GM18511 (cell line): ENCODE measurements at regions not wholly inside any gene's neighbourhood (a gene's known extent, or its start where the extent isn't known, plus 50 kb on each side); places are given as distances from the start of the nearest gene placed in this dataset.

Experiments used
- ATAC-seq: cut with Tn5 transposase; IDR thresholded peaks from one replicate; pipeline ENCODE4 v1.9.1; 2021; ENCODE audit warnings: mild to moderate bottlenecking, moderate library complexity; ENCODE audit not compliant: unreplicated experiment

DNA sequence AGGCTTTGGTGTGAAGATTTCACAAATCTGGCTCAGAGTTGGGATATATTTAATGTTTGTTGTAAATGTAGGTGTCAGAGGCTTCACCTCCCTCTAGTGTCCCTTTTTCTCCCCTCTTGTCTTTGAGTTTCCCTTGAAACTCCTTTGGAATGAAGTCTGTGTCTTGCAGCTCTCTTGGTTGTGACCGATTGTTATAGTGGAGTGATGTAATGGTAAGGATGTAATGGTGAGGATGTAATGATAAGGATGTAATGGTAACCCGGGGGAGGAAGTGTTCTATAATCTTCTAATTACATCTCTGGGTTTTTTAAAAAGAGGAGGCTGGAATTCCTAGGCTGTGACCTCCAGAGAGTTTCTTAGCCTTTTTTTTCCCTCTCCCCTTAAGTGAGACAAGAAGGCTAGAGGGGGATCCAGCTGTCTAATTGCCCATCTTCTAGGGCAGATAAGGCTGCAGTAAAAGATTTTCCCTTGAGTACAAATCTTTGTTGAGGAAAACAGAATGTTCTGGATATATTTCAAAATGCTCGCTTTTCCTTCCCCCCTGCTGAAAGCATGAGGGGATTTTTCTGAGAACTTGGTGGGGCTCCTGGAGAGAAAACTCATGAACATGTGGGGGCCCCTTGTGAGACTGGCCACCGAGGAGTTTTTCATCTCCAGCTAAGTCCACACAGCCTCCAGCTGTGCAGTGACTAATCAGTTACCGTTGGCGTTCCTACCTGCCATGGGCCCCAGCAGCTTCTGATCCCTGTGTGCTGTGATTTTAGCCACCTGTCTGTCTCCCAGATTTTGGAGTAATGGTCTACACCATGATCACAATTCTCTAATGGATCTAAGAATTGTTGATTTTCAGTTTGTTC lies 156.7 kb upstream of the PMEPA1 start:
- ATAC-seq = no peak

DNA sequence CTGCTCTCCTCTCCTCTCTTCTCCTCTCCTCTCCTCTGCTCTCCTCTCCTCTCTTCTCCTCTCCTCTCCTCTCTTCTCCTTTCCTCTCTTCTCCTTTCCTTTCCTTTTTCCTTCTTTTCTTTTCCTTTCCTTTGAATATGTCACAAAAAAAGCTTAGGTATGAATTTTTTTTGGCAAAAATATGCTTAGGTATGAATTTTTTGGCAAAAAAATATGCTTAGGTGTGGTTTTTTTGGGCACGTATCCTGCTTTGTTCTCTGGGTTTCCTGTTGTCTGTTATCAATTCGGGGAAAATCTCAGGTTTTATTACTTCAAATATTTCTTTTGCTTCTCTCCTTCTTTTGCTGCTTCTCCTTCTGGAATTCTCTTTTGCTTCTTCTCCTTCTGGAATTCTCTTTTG lies 155.5 kb upstream of the PMEPA1 start:
- no peak for ATAC-seq

DNA sequence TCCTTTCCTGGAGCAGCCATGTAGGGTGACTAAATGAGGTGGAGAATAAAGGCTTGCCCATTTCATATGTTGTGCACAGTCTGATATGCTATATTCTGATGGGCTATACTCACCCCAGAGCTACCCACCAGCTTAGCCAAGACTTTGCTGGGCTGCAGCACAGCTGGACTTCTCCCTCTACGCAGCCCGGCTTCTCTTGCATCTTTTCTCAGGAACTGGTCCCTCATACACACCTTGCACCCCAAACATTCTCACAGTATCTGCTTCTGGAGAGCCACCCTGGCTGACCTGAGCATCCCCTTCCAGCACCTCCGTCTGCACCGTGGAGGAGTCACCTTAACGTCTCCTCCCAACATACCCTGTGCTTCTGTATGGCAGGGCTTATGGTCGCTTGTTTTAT lies 150.8 kb upstream of the PMEPA1 start:
- no peak for ATAC-seq

DNA sequence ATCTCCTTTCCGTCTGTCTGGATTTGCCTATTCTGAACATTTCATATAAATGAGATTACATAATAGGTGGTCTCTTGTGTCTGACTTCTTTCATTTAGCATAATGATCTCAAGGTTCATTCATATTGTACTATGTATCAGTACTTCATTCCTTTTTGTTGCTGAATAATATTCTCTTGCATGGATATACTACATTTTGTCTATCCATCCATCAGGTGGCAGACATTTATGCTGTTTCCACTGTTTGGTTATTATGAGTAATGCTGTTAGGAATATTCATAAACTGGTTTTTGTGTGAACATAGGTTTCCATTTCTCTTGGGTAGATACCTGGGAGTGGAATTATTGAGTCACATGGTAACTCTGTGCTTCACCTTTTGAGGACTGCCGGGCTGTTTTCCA lies 148.2 kb upstream of the PMEPA1 start:
- ATAC-seq = no peak

- no peak for ATAC-seq
These were observed 147.3 kb upstream of the PMEPA1 start for GRCh38 chr20:57857118-57857517.

- ATAC-seq = no peak
These were observed 146.8 kb upstream of the PMEPA1 start for GRCh38 chr20:57856658-57857057.

- ATAC-seq = no peak
These were observed 142.0 kb upstream of the PMEPA1 start for GRCh38 chr20:57851796-57852195.

GRCh38 chr20:57851025-57851682 lies 141.3 kb upstream of the PMEPA1 start:
- no peak for ATAC-seq

GRCh38 chr20:57849521-57850215 lies 139.9 kb upstream of the PMEPA1 start:
- no peak for ATAC-seq

DNA sequence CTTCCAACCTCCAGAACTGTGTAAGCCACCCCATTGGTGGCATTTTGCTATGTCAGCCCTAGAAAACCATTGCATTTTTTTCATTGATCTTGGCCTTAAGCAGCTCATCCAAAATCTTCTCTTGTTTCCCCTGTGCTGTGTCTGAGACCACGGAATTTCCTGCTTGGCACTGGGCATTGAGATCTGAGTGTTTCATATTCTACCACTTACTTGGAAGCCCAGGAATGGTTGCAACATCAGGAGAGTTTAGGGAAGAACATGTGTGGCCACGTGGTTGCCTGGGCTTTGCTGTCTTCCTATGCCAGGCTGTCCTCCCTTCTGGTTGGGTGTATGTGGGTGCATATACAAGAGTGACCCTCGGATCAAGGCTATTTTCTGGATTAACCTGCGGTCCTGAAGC lies 139.3 kb upstream of the PMEPA1 start:
- ATAC-seq = no peak

DNA sequence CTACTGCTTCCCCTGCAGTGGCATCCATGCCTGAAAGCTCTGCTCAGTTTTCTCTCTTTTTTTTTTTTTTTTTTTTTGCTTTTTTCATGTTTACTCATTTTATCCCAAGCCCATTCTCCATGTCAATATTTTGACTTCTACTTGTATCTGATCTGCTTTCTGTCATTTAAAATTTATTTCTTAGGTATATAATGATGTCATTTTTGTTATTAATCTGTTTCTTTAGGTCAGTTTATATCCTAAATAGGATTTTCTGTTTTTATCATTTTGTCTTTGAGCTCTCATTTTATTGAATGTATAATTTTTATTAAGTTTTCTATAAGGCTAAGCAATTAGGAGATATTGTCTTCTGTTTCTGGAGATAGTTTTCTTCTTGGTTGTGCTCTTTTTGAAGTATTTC lies 138.5 kb upstream of the PMEPA1 start:
- ATAC-seq = no peak

DNA sequence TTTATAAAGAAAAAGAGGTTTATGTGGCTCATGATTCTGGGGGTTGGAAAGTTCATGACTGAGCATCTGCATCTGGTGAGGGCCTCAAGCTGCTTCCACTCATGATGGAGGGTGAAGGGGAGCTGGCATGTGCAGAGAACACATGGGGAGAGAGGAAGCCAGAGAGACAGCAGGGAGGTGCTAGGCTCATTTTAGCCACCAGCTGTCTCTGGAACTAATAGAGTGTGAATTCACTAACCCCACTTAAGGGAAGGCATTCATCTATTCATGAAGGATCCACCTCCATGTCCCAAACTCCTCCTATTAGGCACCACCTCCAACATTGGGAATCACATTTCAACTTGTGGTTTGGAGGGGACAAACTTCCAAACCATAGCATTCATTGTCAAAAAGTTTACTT lies 137.3 kb upstream of the PMEPA1 start:
- ATAC-seq = no peak

GRCh38 chr20:57844626-57845596 lies 135.1 kb upstream of the PMEPA1 start:
- ATAC-seq = no peak

DNA sequence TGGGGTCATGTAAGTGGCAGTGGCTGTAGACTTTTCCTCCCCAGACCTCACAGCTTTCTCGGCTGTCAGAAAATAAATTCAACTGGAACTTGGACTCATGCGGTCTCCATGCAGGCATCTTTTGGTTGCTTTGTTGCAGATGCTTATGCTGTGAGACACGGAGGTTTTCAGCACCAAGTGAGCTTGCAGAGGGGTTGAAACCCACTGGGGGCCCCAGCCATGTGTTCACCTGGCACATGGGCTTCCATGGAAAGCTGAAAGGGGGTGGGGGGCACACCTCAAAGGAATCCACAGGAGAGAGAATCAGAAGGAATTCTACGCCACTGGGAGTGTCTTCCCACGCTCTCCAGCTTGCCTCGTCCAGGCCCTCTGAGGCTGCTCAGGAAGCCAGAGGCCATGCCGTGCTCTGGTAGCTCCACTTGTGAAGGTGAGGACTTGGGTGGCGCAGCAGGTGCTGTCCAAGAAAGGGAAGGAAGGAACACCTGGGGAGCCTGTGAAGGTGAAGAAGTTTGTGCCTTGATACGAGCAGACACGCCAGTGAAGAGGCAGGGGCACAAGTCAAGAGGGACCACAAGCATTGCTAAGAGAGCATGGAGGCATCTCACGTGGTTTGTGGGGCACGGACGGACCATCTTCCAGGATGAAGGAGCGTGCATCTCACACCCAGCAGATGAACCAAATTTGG lies 134.3 kb upstream of the PMEPA1 start:
- ATAC-seq = no peak

- ATAC-seq = no peak
These were observed 132.9 kb upstream of the PMEPA1 start for GRCh38 chr20:57842720-57843119.

- ATAC-seq = no peak
These were observed 131.6 kb upstream of the PMEPA1 start for GRCh38 chr20:57841297-57841866.

DNA sequence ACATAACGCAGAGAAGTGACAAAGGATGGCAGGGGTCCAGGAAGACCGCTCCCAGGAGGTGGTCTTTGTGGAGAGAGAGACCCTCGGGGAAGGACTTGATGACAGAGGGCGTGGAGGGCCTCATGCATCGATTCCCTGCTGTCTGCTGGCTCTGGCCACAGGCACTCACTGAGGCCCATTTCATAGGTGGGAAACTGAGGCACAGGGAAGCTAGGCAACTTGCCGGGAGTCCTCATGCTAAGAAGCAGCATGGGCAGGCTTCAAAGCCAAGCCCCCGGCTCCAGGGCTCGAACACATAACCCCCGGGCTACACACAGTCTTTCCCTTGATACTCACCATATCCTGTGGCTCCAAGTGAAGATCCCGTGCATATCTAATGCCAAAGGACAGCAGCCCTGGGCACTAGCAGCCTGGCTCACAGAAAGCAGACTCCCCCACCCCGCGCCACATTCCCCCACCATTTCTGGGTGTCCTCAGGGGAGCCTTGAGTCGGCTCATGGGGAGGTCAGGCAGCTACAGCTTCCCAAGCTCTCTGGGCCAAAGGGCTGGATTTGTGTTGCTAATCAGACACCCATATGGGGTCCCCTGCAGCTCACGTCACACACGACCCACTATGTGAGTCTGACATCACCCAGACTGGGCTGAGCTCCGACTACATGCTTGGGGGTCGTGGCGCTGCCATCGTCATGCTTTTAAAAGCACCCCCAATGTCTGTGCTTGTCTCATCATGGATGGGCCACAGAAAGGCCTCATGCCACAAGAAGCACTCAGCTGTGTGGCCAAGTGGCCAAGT lies 130.9 kb upstream of the PMEPA1 start:
- no peak for ATAC-seq

DNA sequence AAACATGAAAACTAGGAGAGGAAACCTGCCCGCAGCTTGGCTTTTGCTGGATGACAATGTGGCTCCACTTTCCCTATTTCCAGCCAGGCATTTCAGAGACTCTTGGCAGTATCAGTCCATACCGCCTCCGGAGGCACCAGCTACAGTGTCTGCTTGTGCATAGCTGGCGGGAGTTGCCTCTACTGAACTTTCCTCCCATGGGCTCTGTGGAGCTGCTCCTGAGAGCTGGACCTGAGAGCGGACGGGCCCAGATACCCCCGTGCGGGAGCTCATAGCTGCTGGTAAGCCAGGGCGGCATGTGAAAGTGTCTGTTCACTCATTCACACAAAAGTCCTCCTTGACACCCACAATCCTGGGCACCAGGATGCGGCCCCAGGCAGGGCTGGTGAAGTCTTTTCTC lies 130.3 kb upstream of the PMEPA1 start:
- ATAC-seq = no peak

DNA sequence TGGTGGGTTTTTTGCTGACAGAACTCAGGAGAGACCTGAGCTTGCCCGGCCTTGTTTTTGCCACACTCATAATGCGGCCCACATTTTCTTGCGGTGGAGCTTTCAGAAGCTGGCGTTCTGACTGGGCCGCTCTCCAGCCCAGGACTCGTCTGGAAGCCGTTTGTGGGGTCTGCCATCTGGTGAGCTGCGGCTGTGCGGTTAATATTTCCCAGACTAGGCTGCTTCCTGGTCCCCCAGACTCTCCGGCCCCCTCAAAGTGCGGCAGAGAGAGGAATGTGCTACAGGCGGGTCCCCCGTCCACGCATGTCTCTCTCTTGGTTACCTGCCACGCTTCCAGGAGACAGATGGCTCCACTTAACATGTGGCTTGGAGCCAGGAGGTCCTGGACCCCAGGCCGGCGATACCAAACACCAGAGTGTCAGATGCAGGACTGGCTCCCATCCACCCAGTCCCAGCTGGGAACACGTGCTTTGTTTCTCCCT lies 128.9 kb upstream of the PMEPA1 start:
- no peak for ATAC-seq
